HEK293 (cell line): ENCODE measurements at regions not wholly inside any gene's neighbourhood (a gene's known extent, or its start where the extent isn't known, plus 50 kb on each side); places are given as distances from the start of the nearest gene placed in this dataset.

Experiments
- CTCF ChIA-PET: fragments of 350-600 bp; formaldehyde crosslinking; extraction: SDS; loops from one replicate; lab custom pipeline; 2021; ENCODE audit warnings: antibody characterized with exemption; lab: Yijun Ruan, JAX
- POLR2A ChIA-PET: fragments of 300-600 bp; formaldehyde crosslinking; extraction: SDS; loops from one replicate; lab custom pipeline; 2020; ENCODE audit warnings: antibody characterized with exemption, inconsistent platforms; lab: Yijun Ruan, JAX
- H3K27ac ChIP-seq: fragments of 200-500 bp; sonication (Bioruptor generic); 2 replicates; pipeline ENCODE4 v1.5.1; 2014; ENCODE audit warnings: low read depth, low read length, control low read depth, inconsistent platforms; ENCODE audit errors: extremely low read depth
- H3K36me3 ChIP-seq, 2 experiments: fragments of 200-500 bp in 1 of 2; sonication (Bioruptor generic) in 1 of 2; 1 replicate in 1 of 2; 2 replicates in 1 of 2; pipeline ENCODE4 v1.5.1; 2014 to 2017; ENCODE audit warnings: inconsistent platforms in 2 of 2, low read length in 2 of 2; ENCODE audit not compliant: control insufficient read depth in 2 of 2, insufficient read depth in 1 of 2
- H3K4me1 ChIP-seq: fragments of 200-500 bp; sonication (Bioruptor generic); 2 replicates; pipeline ENCODE4 v1.5.1; 2014; ENCODE audit warnings: mild to moderate bottlenecking, low read length, inconsistent platforms; ENCODE audit not compliant: control insufficient read depth, insufficient read depth
- H3K4me3 ChIP-seq: 2 replicates; pipeline ENCODE4 v1.5.1; 2011; ENCODE audit warnings: low read depth, mild to moderate bottlenecking, control low read depth, low read length, moderate library complexity
- H3K9me3 ChIP-seq: fragments of 200-500 bp; sonication (Bioruptor generic); 2 replicates; pipeline ENCODE4 v1.5.1; 2014; ENCODE audit warnings: low read depth, low read length, inconsistent platforms; ENCODE audit not compliant: control insufficient read depth, insufficient read depth
- FEZF1 ChIP-seq: fragments of 450-650 bp; formaldehyde crosslinking; IDR thresholded peaks from 2 replicates; pipeline ENCODE4 v1.5.1; 2016; ENCODE audit warnings: missing biosample characterization, missing genetic modification characterization
- GLIS2 ChIP-seq: fragments of 450-650 bp; formaldehyde crosslinking; IDR thresholded peaks from 2 replicates; pipeline ENCODE4 v1.5.1; 2016; ENCODE audit warnings: missing biosample characterization, missing genetic modification characterization
- HOXD13 ChIP-seq: sonication (generic); formaldehyde crosslinking; IDR thresholded peaks from 2 replicates; pipeline ENCODE4 v1.8.0; 2022; ENCODE audit warnings: missing genetic modification reagents, borderline replicate concordance
- KLF16 ChIP-seq: fragments of 450-650 bp; formaldehyde crosslinking; IDR thresholded peaks from 2 replicates; pipeline ENCODE4 v1.5.1; 2017; ENCODE audit warnings: missing biosample characterization, missing genetic modification characterization
- PRDM1 ChIP-seq: fragments of 450-650 bp; formaldehyde crosslinking; IDR thresholded peaks from 2 replicates; pipeline ENCODE4; 2016; ENCODE audit warnings: missing biosample characterization, missing genetic modification characterization
- PRDM2 ChIP-seq: fragments of 450-650 bp; formaldehyde crosslinking; IDR thresholded peaks from 2 replicates; pipeline ENCODE4 v1.5.1; 2016; ENCODE audit warnings: missing biosample characterization, missing genetic modification characterization, borderline replicate concordance
- SP7 ChIP-seq: fragments of 450-650 bp; formaldehyde crosslinking; IDR thresholded peaks from 2 replicates; pipeline ENCODE4 v1.5.1; 2016; ENCODE audit warnings: missing biosample characterization, missing genetic modification characterization
- ZFP37 ChIP-seq: fragments of 450-650 bp; formaldehyde crosslinking; IDR thresholded peaks from 2 replicates; pipeline ENCODE4 v1.5.1; 2016; ENCODE audit warnings: missing biosample characterization, missing genetic modification characterization
- ZFP69B ChIP-seq: fragments of 450-650 bp; formaldehyde crosslinking; IDR thresholded peaks from 2 replicates; pipeline ENCODE4 v1.5.1; 2016; ENCODE audit warnings: missing biosample characterization, missing genetic modification characterization
- ZNF155 ChIP-seq: fragments of 450-650 bp; formaldehyde crosslinking; IDR thresholded peaks from 2 replicates; pipeline ENCODE4 v1.5.1; 2016; ENCODE audit warnings: missing biosample characterization, missing genetic modification characterization
- ZNF223 ChIP-seq: fragments of 450-650 bp; formaldehyde crosslinking; IDR thresholded peaks from 2 replicates; pipeline ENCODE4 v1.5.1; 2016; ENCODE audit warnings: missing biosample characterization, missing genetic modification characterization
- ZNF239 ChIP-seq: fragments of 450-650 bp; formaldehyde crosslinking; IDR thresholded peaks from 2 replicates; pipeline ENCODE4 v1.5.1; 2016; ENCODE audit warnings: missing biosample characterization, missing genetic modification characterization
- ZNF324 ChIP-seq: fragments of 450-650 bp; formaldehyde crosslinking; IDR thresholded peaks from 2 replicates; pipeline ENCODE4 v1.5.1; 2016; ENCODE audit warnings: missing biosample characterization, missing genetic modification characterization
- ZNF404 ChIP-seq: fragments of 450-650 bp; formaldehyde crosslinking; IDR thresholded peaks from 2 replicates; pipeline ENCODE4 v1.5.1; 2017; ENCODE audit warnings: missing biosample characterization, missing genetic modification characterization
- ZNF549 ChIP-seq: fragments of 450-650 bp; IDR thresholded peaks from 2 replicates; pipeline ENCODE4 v1.5.1; 2018; ENCODE audit warnings: missing biosample characterization, missing genetic modification characterization, mild to moderate bottlenecking, inconsistent platforms, moderate library complexity
- ZNF561 ChIP-seq: fragments of 450-650 bp; IDR thresholded peaks from 2 replicates; pipeline ENCODE4 v1.5.1; 2018; ENCODE audit warnings: missing biosample characterization, missing genetic modification characterization, borderline replicate concordance
- ZNF623 ChIP-seq: fragments of 450-650 bp; formaldehyde crosslinking; IDR thresholded peaks from 2 replicates; pipeline ENCODE4 v1.5.1; 2016; ENCODE audit warnings: missing biosample characterization, missing genetic modification characterization
- ZNF670 ChIP-seq: fragments of 450-650 bp; formaldehyde crosslinking; IDR thresholded peaks from 2 replicates; pipeline ENCODE4 v1.5.1; 2016; ENCODE audit warnings: missing biosample characterization, missing genetic modification characterization, low read depth
- ZNF701 ChIP-seq: fragments of 450-650 bp; formaldehyde crosslinking; IDR thresholded peaks from 2 replicates; pipeline ENCODE4 v1.5.1; 2016; ENCODE audit warnings: missing biosample characterization, missing genetic modification characterization
- ZNF777 ChIP-seq: fragments of 450-650 bp; formaldehyde crosslinking; IDR thresholded peaks from 2 replicates; pipeline ENCODE4 v1.5.1; 2017; ENCODE audit warnings: missing biosample characterization, missing genetic modification characterization, borderline replicate concordance
- ZXDB ChIP-seq: fragments of 450-650 bp; formaldehyde crosslinking; IDR thresholded peaks from 2 replicates; pipeline ENCODE4 v1.5.1; 2016; ENCODE audit warnings: missing biosample characterization, missing genetic modification characterization

DNA sequence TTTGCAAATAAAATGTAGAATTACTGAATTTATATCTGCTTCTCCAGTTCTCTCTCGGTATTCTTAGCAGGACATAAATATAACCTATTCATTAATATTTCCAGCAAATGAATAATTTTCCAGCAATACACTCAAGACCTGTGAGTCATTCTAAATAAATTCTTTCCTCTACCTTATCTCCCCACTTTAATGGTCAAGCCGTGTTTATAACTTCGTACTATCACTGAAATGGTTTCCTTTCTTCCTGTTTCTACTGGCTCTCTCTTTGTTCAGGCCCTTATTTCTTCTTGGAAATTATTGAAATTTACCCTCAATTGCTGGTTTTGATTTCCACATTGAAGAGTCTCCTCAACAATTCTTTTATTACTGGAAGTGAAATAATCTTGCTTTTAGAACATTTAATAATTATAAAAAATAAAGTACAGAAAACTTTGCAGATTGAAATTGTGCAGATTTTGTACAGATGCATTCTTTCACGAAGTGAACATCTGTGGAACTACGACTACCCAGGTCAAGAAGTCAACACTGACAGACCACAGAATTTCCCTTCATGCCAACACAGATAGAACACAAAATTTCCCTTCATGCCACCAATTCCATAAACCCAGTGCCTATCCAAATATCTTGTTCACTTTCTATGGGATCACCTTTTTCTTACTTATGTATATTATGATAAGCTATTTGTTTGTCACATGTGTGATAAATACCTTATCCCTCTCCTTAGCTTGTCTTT is 205.7 kb downstream of the FAT4 start (continued):
- TF ChIP-seq ZNF561 (tag by site-specific recombination) (no peak), FEZF1 (tag by site-specific recombination) (no peak), ZNF324 (tag by site-specific recombination) (no peak), ZNF404 (tag by site-specific recombination) (no peak), ZXDB (tag by site-specific recombination) (no peak), ZNF701 (tag by site-specific recombination) (no peak), ZNF155 (tag by site-specific recombination) (no peak), ZNF549 (tag by site-specific recombination) (no peak), ZFP69B (no peak), ZNF239 (no peak), ZNF623 (tag by site-specific recombination) (no peak), SP7 (tag by site-specific recombination) (no peak), GLIS2 (tag by site-specific recombination) (no peak), ZFP37 (tag by site-specific recombination) (no peak)

DNA sequence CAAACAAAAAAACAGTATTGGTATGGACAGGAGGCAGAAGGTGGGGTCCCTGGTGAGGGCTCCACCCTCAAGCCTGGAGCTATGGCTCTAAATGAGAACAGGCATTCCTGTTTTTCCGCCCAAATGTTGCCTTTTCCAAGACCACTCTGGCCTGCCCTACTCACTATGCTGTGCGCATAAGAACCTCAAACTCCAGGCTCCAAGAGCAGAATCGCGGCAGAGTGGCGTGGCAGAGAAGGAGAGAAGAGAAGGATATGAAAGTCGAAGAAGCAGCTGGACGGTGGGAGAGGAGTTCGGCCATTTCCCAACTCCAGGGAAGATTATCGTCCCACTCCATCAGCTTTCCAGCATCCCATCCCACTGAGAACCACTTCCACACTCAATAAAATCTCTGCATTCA is 207.8 kb downstream of the FAT4 start:
- no peaks in the 10 kb centered on the region for H3K36me3 ChIP-seq
- H3K27ac ChIP-seq = no peak overlapping the region
- no peaks in the 10 kb centered on the region for H3K9me3 ChIP-seq
- no peak overlapping the region for H3K4me3 ChIP-seq
- no peaks in the 10 kb centered on the region for H3K4me1 ChIP-seq
- CTCF ChIA-PET = interaction anchor here (0.9 kb wide), 1 partner anchor 88 kb away, joined by 3 read pairs; no protein-coding TSS in a partner anchor
- TF ChIP-seq HOXD13 (CRISPR knock-in tag) (no peak), KLF16 (tag by site-specific recombination) (no peak), ZNF777 (tag by site-specific recombination) (no peak), PRDM2 (tag by site-specific recombination) (no peak), ZNF223 (tag by site-specific recombination) (no peak), PRDM1 (tag by site-specific recombination) (no peak), ZNF670 (tag by site-specific recombination) (no peak)
- TF ChIP-seq, all 188 proteins: peak for 0
- POLR2A ChIA-PET = no interaction called here
